Thyroid gland (tissue), 4 donors: ENCODE measurements at regions not wholly inside any gene's neighbourhood (a gene's known extent, or its start where the extent isn't known, plus 50 kb on each side); places are given as distances from the start of the nearest gene placed in this dataset.

Experiments
- CTCF ChIP-seq, 6 experiments: fragments of 200-600 bp in 3 of 6; fragments of 450-650 bp in 3 of 6; sonication (generic) in 3 of 6; IDR thresholded peaks; one replicate each; pipeline ENCODE4 v1.5.1; 2016 to 2019; ENCODE audit warnings: antibody characterized with exemption in 6 of 6, mild to moderate bottlenecking in 2 of 6, inconsistent platforms in 1 of 6, moderate library complexity in 1 of 6
- POLR2A ChIP-seq, 2 donors: fragments of 450-650 bp; IDR thresholded peaks; one replicate each; pipeline ENCODE4 v1.6.1; 2017; ENCODE audit warnings: antibody characterized with exemption in 2 of 2, mild to moderate bottlenecking in 2 of 2, moderate library complexity in 1 of 2

- no peak for TF ChIP-seq CTCF (IDR thresholded peaks at IDR 0.05)
- TF ChIP-seq POLR2A (IDR thresholded peaks at IDR 0.05): no peak
Observed at GRCh38 chr14:29028973-29029582, 262.5 kb downstream of the FOXG1 start.
